GM23248 (cell line): ENCODE measurements at regions not wholly inside any gene's neighbourhood (a gene's known extent, or its start where the extent isn't known, plus 50 kb on each side); places are given as distances from the start of the nearest gene placed in this dataset.

ENCODE experiments used
- DNase-seq: peaks from one replicate; pipeline ENCODE4 v3.0.0-alpha.2; 2015
- H2AFZ ChIP-seq: fragments of 200-600 bp; sonication (generic); 2 replicates; pipeline ENCODE4 v1.6.1; 2016; ENCODE audit warnings: antibody characterized with exemption
- H3F3A ChIP-seq: fragments of 200-600 bp; sonication (generic); 2 replicates; pipeline ENCODE4 v1.6.1; 2016; ENCODE audit warnings: mild to moderate bottlenecking, antibody characterized with exemption, mixed run types; ENCODE audit not compliant: insufficient read depth
- H3K27ac ChIP-seq: fragments of 200-600 bp; sonication (generic); 2 replicates; pipeline ENCODE4 v1.5.1; 2016; ENCODE audit warnings: mild to moderate bottlenecking
- H3K27me3 ChIP-seq: fragments of 200-600 bp; sonication (generic); replicated peaks from 2 replicates; pipeline ENCODE4 v1.6.1; 2016; ENCODE audit warnings: mild to moderate bottlenecking; ENCODE audit not compliant: insufficient read depth
- H3K36me3 ChIP-seq: fragments of 200-600 bp; sonication (generic); 2 replicates; pipeline ENCODE4 v1.6.1; 2016; ENCODE audit warnings: low read depth, mild to moderate bottlenecking
- H3K4me1 ChIP-seq: fragments of 200-600 bp; sonication (generic); 2 replicates; pipeline ENCODE4 v1.6.1; 2016; ENCODE audit warnings: mild to moderate bottlenecking; ENCODE audit not compliant: insufficient read depth
- H3K4me2 ChIP-seq: fragments of 200-600 bp; sonication (generic); one replicate; pipeline ENCODE4 v1.6.1; 2016; ENCODE audit warnings: mild to moderate bottlenecking; ENCODE audit not compliant: unreplicated experiment
- H3K4me3 ChIP-seq: fragments of 200-600 bp; sonication (generic); 2 replicates; pipeline ENCODE4 v1.5.1; 2016; ENCODE audit warnings: mild to moderate bottlenecking
- H3K79me2 ChIP-seq: fragments of 200-600 bp; sonication (generic); 2 replicates; pipeline ENCODE4 v1.6.1; 2016; ENCODE audit warnings: mild to moderate bottlenecking; ENCODE audit not compliant: insufficient read depth
- H3K9ac ChIP-seq: fragments of 200-600 bp; sonication (generic); 2 replicates; pipeline ENCODE4 v1.6.1; 2016; ENCODE audit warnings: mild to moderate bottlenecking
- H3K9me2 ChIP-seq: fragments of 200-600 bp; sonication (generic); 2 replicates; pipeline ENCODE4 v1.6.1; 2016; ENCODE audit warnings: mixed run types, mild to moderate bottlenecking, moderate library complexity; ENCODE audit not compliant: insufficient read depth
- H3K9me3 ChIP-seq: fragments of 200-600 bp; sonication (generic); one replicate; pipeline ENCODE4 v1.6.1; 2017; ENCODE audit warnings: low read depth
- H4K20me1 ChIP-seq: fragments of 200-600 bp; sonication (generic); 2 replicates; pipeline ENCODE4 v1.6.0; 2016; ENCODE audit not compliant: insufficient read depth
- EZH2 ChIP-seq: fragments of 200-600 bp; sonication (generic); IDR thresholded peaks from 2 replicates; pipeline ENCODE4 v1.6.1; 2018; ENCODE audit warnings: antibody characterized with exemption, mild to moderate bottlenecking; ENCODE audit not compliant: insufficient read depth, poor library complexity, severe bottlenecking
- EZH2phosphoT487 ChIP-seq: fragments of 200-600 bp; sonication (generic); IDR thresholded peaks from 2 replicates; pipeline ENCODE4 v1.6.1; 2018; ENCODE audit warnings: antibody characterized with exemption, moderate library complexity, mild to moderate bottlenecking, low read depth; ENCODE audit not compliant: insufficient read depth
- WGBS, 2 experiments: methylation state at CpG; one replicate each; pipeline ENCODE4 v1.1.6; 2015 to 2017; ENCODE audit warnings: low lambda C conversion rate in 2 of 2, low coverage in 1 of 2; ENCODE audit errors: missing lambda C conversion rate in 2 of 2; 5-methylcytosine and 5-hydroxymethylcytosine counted together
- in situ Hi-C: fragments of 300-500 bp; cut with MboI; formaldehyde crosslinking; loops from 2 replicates; pipeline ENCODE4 v1.15.0; 2020

DNA sequence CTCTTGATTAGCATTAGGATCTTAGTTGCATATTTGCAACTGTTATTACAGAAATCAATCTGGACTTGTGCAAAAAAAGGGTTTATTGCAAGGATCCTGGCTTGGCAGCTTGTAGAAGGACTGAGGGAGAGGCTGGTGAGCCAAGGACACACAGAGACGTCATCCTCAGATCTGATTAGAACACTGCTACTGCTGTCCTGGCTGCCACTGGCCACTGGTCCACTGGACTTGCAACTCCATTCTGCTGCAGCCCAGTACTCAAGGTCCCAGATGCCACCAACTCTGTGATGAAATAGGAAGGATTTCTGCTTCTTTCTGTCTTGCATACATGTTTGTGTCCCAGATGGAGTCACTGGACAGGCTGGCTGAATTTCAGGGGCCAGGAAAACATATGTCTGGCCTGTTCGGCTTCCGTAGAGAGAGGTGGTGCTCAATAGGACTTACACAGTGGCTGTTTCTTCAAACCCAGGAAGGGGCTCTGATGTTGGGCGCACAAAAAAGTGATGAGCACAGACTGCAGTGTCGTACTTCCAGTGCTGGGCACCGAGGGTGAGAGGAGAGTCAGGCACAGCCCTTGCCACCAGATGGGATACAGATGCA is 68.9 kb upstream of the SH3PXD2B start:
- Histone ChIP-seq H4K20me1 (no peaks in the 10 kb centered on the region), H3K9ac (no peak overlapping the region), H3K9me3 (peaks cover 6% of the 10 kb centered on the region), H3K27ac (no peak overlapping the region), H2AFZ (no peak overlapping the region), H3F3A (no peaks in the 10 kb centered on the region), H3K36me3 (no peaks in the 10 kb centered on the region), H3K27me3 (peaks cover 24% of the 10 kb centered on the region), H3K79me2 (no peaks in the 10 kb centered on the region), H3K4me3 (no peak overlapping the region), H3K9me2 (no peaks in the 10 kb centered on the region), H3K4me1 (no peaks in the 10 kb centered on the region), H3K4me2 (no peak overlapping the region)
- WGBS, 2 experiments, result 38 to 44% methylated on average over 6 of the region's 6 CpGs
- in situ Hi-C loops, result no loop called here
- TF ChIP-seq EZH2, result no peak
- no peak for TF ChIP-seq EZH2phosphoT487
- no peak for DNase-seq

DNA sequence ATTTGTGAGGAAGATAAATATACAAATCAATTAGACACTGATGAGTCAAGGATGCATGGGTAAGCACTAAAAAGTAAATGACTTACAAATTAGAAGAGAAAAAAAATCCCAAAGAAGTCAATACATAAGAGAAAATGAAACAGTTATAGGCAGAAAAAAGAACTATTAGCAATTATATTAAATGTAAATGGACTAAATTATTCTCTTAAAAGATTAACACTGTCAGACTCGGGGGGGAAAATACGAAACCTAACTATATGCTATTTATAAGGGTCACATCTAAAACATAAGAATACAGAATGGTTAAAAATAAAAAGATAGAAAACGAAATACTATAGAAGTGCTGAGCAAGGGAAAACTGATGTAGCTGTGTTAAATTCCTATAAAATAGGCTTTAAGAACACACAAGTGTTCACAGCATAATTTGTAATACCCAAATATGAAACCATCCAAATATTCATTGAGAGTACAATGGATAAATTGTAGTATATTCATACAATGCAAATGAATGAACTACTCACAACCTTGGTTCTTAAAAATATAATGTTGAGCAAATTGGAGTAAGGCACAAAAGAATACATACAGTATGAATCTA is 67.1 kb upstream of the SH3PXD2B start:
- H3K79me2 ChIP-seq, result no peaks in the 10 kb centered on the region
- H3K36me3 ChIP-seq, result no peaks in the 10 kb centered on the region
- 34 to 37% methylated on average over 3 of the region's 3 CpGs for WGBS, 2 experiments
- no peak overlapping the region for H3K4me2 ChIP-seq
- H3K9me2 ChIP-seq, result no peaks in the 10 kb centered on the region
- no peaks in the 10 kb centered on the region for H4K20me1 ChIP-seq
- H3K4me1 ChIP-seq, result no peaks in the 10 kb centered on the region
- no peaks in the 10 kb centered on the region for H3F3A ChIP-seq
- H3K4me3 ChIP-seq, result no peak overlapping the region
- no peak overlapping the region for H2AFZ ChIP-seq
- H3K27ac ChIP-seq, result no peak overlapping the region
- no peak for DNase-seq
- H3K27me3 ChIP-seq, result peaks cover 27% of the 10 kb centered on the region
- no peak overlapping the region for H3K9ac ChIP-seq
- in situ Hi-C loops, result no loop called here
- H3K9me3 ChIP-seq, result peaks cover 6% of the 10 kb centered on the region
- no peak for TF ChIP-seq EZH2phosphoT487
- TF ChIP-seq EZH2, result no peak

- Histone ChIP-seq H3K27ac (no peak overlapping the region), H3K79me2 (no peaks in the 10 kb centered on the region), H3K4me2 (no peak overlapping the region), H3K9me3 (no peaks in the 10 kb centered on the region), H3K9ac (no peak overlapping the region), H3F3A (no peaks in the 10 kb centered on the region), H3K4me1 (no peaks in the 10 kb centered on the region), H3K9me2 (no peaks in the 10 kb centered on the region), H4K20me1 (no peaks in the 10 kb centered on the region), H3K36me3 (no peaks in the 10 kb centered on the region), H3K4me3 (no peak overlapping the region), H3K27me3 (peaks cover 15% of the 10 kb centered on the region), H2AFZ (no peak overlapping the region)
- in situ Hi-C loops, result no loop called here
- TF ChIP-seq EZH2, result no peak
- no peak for TF ChIP-seq EZH2phosphoT487
- DNase-seq, result no peak
These were observed 57.6 kb upstream of the SH3PXD2B start for GRCh38 chr5:172511952-172512351.

- TF ChIP-seq EZH2 (no peak), EZH2phosphoT487 (no peak)
These were observed 55.1 kb upstream of the SH3PXD2B start for GRCh38 chr5:172509405-172509781.

More at GRCh38 chr5:172509405-172509781, 55.1 kb upstream of the SH3PXD2B start:
- Histone ChIP-seq H3K9me3 (no peaks in the 10 kb centered on the region), H3K4me1 (no peaks in the 10 kb centered on the region), H3K79me2 (no peaks in the 10 kb centered on the region), H3F3A (no peaks in the 10 kb centered on the region), H3K36me3 (no peaks in the 10 kb centered on the region), H3K9me2 (no peaks in the 10 kb centered on the region), H3K4me2 (no peak overlapping the region), H3K27me3 (peaks cover 17% of the 10 kb centered on the region), H3K4me3 (no peak overlapping the region), H3K9ac (no peak overlapping the region), H3K27ac (no peak overlapping the region), H4K20me1 (no peaks in the 10 kb centered on the region), H2AFZ (no peak overlapping the region)
- DNase-seq, result no peak
- in situ Hi-C loops, result no loop called here
- WGBS, 2 experiments, result 49 to 52% methylated on average over 8 of the region's 8 CpGs
